IPS DF 19.7 (cell line): ENCODE measurements at regions not wholly inside any gene's neighbourhood (a gene's known extent, or its start where the extent isn't known, plus 50 kb on each side); places are given as distances from the start of the nearest gene placed in this dataset.
"Not testable (repeated sequence)": the region's sequence is repeated elsewhere in the genome, so short reads cannot be mapped to it uniquely, and the experiment has no call there.

Experiments used
- DNase-seq: peaks from one replicate; pipeline ENCODE4 v3.0.0-alpha.2; 2013; ENCODE audit warnings: low read depth, low spot score

- not testable (repeated sequence) for DNase-seq
Measured at GRCh38 chr5:166926806-166927475, 1364.5 kb upstream of the WWC1 start.

GRCh38 chr5:166936351-166936750, 1355.1 kb upstream of the WWC1 start:
- DNase-seq, result no peak

GRCh38 chr5:166938071-166938470, 1353.4 kb upstream of the WWC1 start:
- no peak for DNase-seq

- no peak for DNase-seq
Measured at GRCh38 chr5:166942948-166943347, 1348.5 kb upstream of the WWC1 start.

- no peak for DNase-seq
Measured at GRCh38 chr5:166947045-166947444, 1344.4 kb upstream of the WWC1 start.

GRCh38 chr5:166948679-166949078, 1342.8 kb upstream of the WWC1 start:
- no peak for DNase-seq

GRCh38 chr5:166952048-166952447, 1339.4 kb upstream of the WWC1 start:
- no peak for DNase-seq

GRCh38 chr5:166957782-166958181, 1333.7 kb upstream of the WWC1 start:
- DNase-seq, result no peak

- DNase-seq, result no peak
Measured at GRCh38 chr5:166959766-166960165, 1331.7 kb upstream of the WWC1 start.

- no peak for DNase-seq
Measured at GRCh38 chr5:166961028-166961427, 1330.4 kb upstream of the WWC1 start.

- no peak for DNase-seq
Measured at GRCh38 chr5:166961913-166962312, 1329.5 kb upstream of the WWC1 start.

GRCh38 chr5:166962461-166962860, 1329.0 kb upstream of the WWC1 start:
- no peak for DNase-seq

- DNase-seq, result no peak
Measured at GRCh38 chr5:166963596-166963995, 1327.8 kb upstream of the WWC1 start.

- no peak for DNase-seq
Measured at GRCh38 chr5:166977911-166978422, 1313.5 kb upstream of the WWC1 start.

- DNase-seq, result no peak
Measured at GRCh38 chr5:166979307-166979895, 1312.0 kb upstream of the WWC1 start.

- no peak for DNase-seq
Measured at GRCh38 chr5:166980666-166981065, 1310.8 kb upstream of the WWC1 start.

- DNase-seq, result no peak
Measured at GRCh38 chr5:166982226-166982625, 1309.2 kb upstream of the WWC1 start.

- DNase-seq, result no peak
Measured at GRCh38 chr5:166991601-166992000, 1299.8 kb upstream of the WWC1 start.

GRCh38 chr5:166992108-166992507, 1299.3 kb upstream of the WWC1 start:
- no peak for DNase-seq

- no peak for DNase-seq
Measured at GRCh38 chr5:166992874-166993722, 1298.3 kb upstream of the WWC1 start.

GRCh38 chr5:166994226-166994625, 1297.2 kb upstream of the WWC1 start:
- no peak for DNase-seq

- DNase-seq, result no peak
Measured at GRCh38 chr5:167001246-167001645, 1290.2 kb upstream of the WWC1 start.
